HG02884 (cell line): ENCODE measurements at regions not wholly inside any gene's neighbourhood (a gene's known extent, or its start where the extent isn't known, plus 50 kb on each side); places are given as distances from the start of the nearest gene placed in this dataset.
"Not testable (repeated sequence)": the region's sequence is repeated elsewhere in the genome, so short reads cannot be mapped to it uniquely, and the experiment has no call there.

Source experiments
- ATAC-seq: cut with Tn5 transposase; IDR thresholded peaks from one replicate; pipeline ENCODE4 v1.9.1; 2021; ENCODE audit warnings: mild to moderate bottlenecking, moderate library complexity; ENCODE audit not compliant: unreplicated experiment

DNA sequence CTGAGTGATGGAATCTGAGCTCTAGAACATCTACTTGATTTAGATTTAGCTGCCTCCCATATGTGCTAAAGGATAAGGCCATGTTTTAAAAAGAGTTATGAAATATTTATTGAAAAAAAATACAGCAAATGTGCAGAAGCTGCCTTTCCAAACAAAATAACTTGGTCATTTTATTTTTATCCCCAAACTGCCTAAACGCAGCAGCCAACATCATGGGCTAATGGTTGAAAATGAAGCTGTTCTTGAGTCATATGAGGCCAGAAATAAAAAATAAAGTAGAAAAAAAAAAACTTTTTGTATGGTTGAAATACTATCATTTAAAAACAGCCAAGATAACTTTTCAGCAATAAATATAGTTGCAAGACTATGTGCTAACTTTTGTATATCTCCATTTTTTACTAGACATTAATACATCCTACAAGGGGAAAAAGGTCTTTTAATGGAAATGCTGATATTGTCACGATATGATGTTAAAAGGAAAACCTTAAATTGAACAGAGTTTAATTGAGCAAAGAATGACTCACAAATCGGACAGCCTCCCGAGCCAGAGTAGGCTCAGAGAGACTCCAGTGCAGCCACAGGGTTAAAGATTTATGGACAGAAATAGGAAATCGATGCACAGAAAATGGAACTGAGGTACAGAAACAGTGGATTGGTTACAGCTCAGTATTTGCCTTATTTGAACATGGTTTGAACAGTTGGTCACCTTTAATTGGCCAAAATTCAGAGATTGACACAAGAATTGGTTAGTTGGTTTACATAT, 305.8 kb downstream of the MDFIC start:
- ATAC-seq = no peak

DNA sequence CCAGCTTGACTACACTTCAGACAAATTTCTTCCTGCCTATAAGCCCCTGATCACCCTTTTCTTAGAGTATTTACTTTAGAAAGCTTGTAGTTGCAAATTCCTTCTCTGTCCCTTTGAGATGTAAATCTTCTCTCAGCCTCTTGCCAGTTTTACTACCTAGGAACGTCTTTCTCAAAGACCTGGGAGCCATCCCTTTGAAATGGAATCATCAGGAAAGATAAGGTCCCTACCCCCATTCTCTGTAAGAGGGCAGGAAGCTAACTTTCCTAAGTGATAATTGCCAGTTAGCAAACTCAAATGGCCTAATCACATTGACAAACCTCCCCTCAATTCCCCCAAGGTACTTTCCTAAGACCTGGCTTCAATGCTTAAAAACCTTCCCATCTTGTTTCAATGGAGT, 304.5 kb downstream of the MDFIC start:
- ATAC-seq = no peak

DNA sequence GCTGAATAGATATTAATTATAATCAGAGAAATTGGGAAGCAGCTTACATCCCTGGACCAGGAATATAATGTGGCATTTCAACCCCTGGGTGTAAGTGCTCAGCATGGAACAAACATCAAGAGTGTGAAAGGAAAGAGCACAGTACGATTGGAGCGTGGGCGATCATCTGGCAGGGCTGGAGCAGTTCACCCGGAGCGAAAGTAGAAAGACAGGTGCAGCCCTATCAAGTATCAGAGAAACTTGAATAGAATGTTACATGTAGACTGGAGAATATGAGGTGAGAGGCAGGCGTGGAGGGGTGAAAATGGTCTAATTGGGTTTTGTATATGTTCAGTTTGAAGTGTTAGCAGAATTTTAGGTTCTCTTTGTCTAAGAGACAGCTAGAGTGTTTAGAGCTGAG, 303.0 kb downstream of the MDFIC start:
- ATAC-seq = no peak

DNA sequence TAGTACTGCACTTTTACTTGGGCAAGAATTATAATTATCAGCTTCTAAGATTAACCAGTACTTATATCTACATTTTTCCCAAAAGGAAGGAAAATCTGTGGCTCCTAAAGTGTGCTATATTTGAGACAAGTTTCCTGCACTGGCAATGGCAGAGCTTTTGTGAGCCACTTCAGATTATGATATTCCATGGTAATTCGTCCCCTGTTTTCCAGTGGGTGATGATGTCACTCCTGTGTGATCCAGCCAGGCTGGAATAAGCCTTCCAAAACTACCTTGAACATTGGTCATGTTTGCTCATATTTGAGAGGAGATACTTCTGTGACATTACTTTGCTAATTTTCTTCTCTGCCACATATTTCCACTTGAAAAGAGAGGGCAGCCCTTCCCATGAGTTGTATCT, 302.1 kb downstream of the MDFIC start:
- ATAC-seq = no peak

DNA sequence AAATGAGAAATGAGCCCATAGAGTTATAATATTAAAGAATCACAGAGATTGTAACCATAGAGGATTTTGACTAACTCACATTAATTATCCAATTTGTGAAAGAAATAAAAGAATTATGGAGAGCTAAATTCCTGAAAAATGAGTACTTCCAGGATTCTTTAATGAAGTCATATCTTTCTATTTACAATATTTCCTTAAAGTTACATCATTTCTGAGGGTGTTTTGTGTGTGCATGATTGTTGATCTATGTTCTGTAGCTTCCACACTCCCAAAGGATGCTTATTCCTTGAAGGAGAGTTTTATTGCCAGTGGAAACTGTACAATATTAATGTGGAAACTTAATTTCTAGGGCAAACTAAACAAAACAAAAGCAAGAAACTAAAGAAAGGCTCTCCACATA, 299.6 kb downstream of the MDFIC start:
- ATAC-seq = no peak

DNA sequence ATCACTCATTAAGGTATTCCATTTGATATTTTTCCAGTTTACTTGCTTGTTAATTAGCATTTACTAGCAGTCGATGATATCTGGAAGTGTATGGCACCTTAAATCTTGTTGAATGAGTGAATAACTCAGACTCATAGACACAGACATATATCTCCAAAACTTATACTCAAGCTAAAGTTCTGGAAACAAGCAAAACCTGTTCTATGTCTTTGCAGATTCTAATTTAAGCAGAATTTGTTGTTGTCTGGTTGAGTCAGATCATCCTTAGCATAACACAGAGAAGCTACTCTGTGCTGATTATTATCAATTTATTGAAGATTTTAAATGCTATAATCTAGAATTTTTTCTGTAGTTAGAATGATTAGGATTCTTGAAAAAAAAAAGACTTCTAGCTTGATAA, 296.2 kb downstream of the MDFIC start:
- no peak for ATAC-seq

DNA sequence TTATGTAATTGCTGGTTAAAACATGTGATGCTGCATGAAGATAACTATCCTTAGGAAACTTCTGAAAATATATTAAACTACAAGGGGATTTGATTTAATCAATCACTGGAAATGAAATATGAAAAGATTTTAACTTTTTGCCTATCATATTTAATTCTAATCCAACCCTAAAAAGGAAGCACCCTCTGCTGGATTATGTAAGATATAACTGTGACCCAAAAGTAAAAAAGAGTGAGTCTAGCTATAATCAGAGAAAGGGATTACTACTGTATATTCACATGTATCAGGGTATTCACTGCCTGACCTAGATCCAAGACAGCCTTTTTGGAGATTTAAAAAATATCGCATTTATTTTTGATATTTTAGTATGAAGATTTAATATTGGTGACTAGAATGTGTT, 295.5 kb downstream of the MDFIC start:
- ATAC-seq = no peak

DNA sequence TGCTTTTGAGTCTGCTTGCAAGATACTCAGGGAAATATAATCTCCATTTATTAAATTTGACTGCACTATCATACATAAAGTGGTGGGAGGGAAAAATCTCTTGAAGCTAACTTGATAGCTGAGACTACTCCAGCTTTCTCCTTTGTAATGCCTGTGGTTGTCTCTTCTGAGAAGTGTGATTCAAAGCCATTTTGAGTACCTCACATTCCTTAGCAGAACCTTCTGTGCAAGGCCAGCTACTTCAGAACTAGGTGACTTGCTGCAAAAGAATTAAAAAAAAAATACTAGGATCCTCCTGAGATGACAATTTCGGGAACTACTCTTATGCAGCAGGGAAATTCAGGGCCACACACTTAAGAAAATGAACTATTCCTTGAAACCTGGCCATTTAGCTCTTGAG, 294.8 kb downstream of the MDFIC start:
- ATAC-seq = no peak

DNA sequence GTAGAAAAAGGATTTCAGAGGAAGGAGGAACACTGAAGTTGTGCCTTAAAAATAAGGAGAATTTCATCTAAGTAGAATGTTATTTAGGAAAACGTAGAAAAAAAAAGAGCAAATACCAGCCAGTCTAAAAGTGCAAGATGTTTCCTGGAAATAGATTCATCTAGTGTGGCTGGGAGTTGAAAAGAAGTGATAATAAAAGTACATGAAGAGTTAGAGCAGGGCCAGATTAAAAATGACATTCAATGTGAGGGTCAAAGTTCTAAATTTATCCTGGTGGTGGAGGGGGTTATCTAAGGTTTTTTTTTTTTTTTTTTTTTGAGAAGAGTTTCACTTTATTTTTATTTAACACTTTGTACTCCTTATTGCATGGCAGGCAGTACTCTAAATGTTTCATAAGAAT, 289.3 kb downstream of the MDFIC start:
- no peak for ATAC-seq

DNA sequence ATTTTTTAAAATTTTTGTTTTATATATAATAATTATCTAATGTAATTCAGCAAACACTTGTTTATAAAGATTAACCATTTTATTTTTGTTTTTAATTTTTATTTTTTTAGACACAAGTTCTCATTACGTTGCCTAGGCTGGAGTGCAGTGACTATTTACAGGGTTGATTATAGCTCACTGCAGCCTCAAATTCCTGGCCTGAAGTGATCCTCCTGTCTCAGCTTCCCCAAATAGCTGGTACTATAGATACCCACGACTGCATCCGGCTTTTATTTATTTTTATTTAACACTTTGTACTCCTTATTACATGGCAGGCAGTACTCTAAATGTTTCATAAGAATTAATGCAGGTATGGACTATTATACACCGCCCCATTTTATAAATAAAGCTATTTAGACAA, 288.7 kb downstream of the MDFIC start:
- ATAC-seq = no peak

DNA sequence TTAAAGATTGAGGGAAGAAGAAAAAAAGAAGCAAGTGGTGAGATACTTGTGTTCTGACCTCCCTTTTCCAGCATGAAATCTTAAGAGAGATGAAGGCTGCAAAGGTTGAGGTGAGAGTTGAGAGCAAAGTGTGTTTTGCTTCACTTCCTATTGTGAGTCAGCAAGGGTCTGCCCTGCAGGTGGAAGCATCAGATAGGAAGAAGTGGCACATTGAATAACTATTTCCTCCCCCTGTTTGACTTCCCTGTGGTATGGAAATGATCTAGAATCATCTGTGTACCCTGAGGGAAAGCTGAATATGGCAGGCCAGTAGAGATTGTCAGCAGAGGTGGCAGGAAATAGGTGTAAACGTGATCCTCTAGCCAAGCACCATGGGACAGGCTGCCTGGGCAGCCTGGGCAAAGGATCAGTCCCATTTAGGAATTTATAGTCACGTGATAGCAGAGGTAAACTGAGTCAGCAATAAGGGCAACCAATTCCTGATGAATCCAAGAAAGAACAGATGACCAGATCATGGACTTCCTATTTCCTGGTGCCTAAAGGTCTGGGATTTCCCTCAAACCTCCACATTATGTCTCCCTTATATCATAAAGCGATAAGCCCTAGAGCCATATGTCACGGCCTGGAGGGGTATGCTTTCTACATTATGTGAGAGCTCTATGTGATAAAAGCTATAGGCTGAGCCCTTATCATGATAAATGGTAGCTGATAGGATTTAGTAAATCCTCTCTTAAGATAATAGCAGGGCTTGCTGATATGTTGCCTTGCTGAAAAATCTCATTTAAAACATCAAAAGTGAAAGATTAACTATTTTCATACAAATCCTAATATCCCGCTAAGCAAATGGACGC, 287.0 kb downstream of the MDFIC start:
- ATAC-seq = no peak

DNA sequence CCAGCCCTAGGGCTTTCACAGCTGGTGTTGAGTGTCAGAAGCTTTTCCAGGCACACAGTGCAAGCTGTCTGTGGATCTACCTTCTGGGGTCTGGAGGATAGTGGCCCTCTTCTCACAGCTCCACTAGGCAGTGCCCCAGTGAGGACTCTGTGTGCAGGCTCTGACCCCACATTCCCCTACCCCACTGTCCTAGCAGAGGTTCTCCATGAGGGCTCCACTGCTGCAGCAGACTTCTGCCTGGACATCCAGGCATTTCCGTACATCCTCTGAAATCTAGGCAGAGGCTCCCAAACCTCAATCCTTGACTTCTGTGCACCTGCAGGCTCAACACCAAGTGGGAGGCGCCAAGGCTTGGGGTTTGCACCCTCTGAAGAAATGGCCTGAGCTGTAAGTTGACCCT, 284.5 kb downstream of the MDFIC start:
- not testable (repeated sequence) for ATAC-seq

DNA sequence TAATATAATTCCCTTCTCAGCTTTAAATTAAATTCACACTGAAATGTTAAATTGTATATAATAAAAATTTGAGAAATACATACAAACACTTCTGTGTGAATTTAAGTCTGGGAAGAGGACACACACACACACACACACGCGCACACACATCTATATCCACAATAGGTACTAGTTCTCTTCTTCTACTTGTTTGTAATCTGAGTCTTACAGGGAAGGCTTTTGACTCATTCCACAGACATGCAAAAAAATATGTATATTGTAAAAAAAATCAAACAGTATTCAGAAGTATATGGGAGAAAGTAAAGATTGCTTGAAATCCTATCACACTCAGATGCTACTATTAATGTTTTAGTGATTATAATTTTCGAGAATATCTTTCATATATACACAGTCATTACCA, 276.2 kb downstream of the MDFIC start:
- ATAC-seq = no peak

DNA sequence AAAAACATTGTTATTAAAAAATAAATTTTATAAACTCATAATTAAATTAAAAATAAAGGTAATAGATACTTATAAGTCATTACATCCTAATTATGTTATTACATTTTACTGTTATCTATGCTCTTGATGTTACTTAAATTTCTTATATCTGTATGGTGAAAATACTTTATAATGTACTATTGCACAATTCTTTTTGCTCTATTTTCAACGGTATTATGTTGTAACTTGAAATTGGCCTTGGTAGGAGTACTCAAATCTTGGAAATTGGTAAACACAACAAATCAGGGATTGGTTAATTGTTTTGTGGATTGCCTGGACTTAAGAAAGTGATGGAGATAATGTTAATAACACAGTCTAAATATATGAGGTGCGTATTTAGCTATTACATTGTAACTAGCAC, 273.3 kb downstream of the MDFIC start:
- ATAC-seq = no peak

DNA sequence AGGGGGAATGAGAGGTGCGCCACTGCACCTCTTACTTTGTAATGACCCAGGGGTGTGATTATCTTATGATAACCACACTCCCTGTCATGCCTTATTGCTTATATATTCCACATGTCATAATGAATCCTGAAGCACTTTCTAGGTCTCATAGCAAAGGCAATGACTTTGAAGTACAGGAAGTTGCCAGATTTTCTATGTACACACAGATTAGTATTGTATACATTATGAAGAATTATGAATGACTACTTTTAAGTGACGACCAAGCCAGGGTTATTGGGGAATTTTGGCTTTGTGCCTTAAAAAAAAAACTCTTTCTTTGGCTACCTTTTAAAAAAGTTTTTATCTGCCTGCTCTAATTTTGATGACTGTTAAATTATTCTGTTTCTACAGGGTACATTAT, 269.6 kb downstream of the MDFIC start:
- ATAC-seq = no peak

DNA sequence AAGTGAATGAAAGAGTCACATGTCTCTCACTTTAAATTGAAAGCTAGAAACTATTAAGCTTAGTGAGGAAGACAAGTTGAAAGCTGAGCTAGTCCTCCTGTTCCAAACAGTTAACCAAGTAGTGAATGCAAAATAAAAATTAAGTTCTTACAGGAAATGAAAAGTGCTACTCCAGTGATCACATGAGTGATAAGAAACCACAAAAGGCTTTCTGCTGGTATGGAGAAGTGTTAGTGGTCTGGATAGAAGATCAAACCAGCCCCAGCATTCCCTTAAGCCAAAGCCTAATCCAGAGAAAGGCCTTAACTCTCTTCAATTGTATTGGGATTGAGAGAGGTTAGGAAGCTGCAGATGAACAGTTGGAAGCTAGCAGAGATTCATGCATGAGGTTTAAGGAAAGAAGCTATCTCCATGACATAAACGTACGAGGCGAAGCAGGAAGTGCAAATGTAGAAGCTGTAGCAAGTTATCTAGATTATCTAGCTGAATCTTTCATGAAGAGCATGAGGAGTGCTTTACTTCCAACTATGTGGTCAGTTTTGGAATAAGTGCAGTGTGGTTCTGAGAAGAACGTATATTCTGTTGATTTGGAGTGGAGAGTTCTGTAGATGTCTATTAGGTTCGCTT, 261.6 kb downstream of the MDFIC start:
- ATAC-seq = no peak

DNA sequence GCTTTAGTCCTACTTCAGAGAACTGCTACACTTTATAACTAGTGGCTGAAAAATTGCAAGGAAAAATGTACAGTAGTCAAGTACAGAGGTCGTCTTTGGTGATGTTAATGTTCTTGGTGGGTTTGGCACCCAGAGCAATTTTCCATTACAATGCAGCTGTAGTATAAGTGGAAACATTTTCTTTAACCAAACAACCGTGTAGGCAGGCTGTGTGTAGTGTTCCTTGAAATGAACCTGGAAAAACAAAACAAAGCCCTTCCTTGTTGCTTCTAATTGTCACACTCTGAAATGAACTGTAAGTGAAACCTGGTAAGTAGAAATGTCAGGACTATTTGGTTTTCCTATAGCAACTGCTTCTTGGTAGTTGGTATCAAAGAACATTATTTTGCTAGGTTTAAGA, 256.9 kb downstream of the MDFIC start:
- ATAC-seq = no peak

DNA sequence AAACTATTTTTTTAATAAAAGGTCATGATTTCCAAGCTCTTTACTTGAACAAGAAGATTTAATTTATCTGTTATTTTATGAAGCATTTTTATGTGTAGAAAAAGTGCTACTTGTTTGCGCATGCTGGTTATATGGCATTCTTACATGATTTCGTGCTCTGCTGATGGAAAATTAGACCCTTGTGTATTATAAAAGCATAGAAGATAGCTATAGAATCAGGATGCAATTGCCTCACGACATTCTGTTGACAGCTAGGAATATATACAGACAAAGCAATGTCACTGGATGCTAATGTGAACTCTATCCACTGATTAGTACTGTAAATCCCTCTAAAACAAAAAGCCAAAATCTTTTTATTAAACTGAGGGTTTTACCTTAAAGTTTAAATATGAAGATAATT, 255.9 kb downstream of the MDFIC start:
- no peak for ATAC-seq

DNA sequence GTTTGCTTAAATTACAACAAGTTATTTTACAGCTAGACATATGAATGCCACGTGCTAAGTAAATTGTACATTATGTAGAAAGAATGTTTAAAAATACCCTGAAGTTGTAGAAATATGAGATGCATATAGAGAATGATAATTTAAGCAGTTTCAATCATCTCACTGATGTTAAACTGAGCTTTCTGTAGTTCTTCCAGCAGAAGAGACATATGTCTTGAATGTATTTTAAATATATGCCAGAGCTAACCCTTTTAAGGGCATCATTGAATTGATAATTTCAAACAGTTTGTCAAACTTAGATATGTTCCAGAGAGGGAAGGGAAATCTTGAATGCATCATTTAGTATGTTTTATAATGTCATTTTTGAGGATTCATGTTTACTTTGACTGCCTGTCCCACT, 255.2 kb downstream of the MDFIC start:
- no peak for ATAC-seq

DNA sequence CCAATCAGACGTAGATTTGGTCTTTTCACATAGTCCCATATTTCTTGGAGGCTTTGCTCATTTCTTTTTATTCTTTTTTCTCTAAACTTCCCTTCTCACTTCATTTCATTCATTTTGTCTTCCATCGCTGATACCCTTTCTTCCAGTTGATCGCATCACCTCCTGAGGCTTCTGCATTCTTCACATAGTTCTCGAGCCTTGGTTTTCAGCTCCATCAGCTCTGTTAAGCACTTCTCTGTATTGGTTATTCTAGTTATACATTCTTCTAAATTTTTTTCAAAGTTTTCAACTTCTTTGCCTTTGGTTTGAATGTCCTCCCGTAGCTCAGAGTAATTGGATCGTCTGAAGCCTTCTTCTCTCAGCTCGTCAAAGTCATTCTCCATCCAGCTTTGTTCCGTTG, 250.5 kb downstream of the MDFIC start:
- ATAC-seq = not testable (repeated sequence)

DNA sequence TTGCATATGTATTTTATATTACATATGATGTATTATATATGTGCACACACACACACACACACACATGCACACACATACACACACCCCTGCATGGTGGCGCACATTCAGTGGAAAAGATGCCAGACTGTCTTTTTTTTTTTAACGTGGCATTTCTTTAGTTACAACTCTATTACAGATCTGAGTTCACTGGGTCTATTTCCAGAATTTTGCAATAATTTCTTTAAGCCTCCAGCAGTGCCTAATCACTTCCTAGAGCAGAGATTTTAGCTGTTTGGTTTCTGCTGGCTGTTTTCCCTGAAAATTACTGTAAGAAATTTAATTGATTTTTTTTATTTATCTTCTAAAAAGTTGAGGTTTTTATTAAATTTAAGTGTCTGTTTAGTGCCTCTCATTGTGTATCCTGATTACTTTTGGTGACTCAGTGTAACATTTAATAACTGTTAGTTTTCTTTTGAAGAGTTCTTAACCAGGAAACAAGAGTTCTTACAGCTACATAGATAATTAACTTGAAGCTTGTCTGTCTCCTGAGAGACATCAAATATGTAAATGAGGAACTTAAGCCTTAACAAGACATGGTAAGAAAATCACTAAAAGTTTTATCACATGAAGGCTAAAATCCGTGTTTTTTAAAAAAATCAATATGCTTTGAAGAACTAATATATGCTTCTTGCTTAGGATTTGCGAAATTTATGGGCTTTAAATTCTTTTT, 232.0 kb downstream of the MDFIC start:
- no peak for ATAC-seq
